ENCODE measurements at regions not wholly inside any gene's neighbourhood (a gene's known extent, or its start where the extent isn't known, plus 50 kb on each side); places are given as distances from the start of the nearest gene placed in this dataset.

GRCh38 chr2:31726457-31726856 lies 145.7 kb upstream of the SRD5A2 start:
- H3K4me1 Mint-ChIP-seq: no peaks in the 10 kb centered on the region
- peaks cover 20% of the 10 kb centered on the region; the same call in 2 of the 3 replicates for H3K9me3 Mint-ChIP-seq
- peaks cover 2% of the 10 kb centered on the region for H3K27me3 Mint-ChIP-seq (ENCODE audit: insufficient read depth, low read depth, poor library complexity)
- no peak overlapping the region for H3K27ac Mint-ChIP-seq
- TF ChIP-seq JUNB (IDR thresholded peaks at IDR 0.05; ENCODE audit: unreplicated experiment) (no peak), STAT1 (IDR thresholded peaks at IDR 0.05; ENCODE audit: unreplicated experiment) (no peak), NANOG (IDR thresholded peaks at IDR 0.05; ENCODE audit: borderline replicate concordance) (no peak), ETS1 (IDR thresholded peaks at IDR 0.05) (no peak), ZNF331 (CRISPR knock-in tag; IDR thresholded peaks at IDR 0.05; ENCODE audit: low read depth) (no peak), ZNF114 (CRISPR knock-in tag; IDR thresholded peaks at IDR 0.05) (no peak), CREB1 (CRISPR knock-in tag; IDR thresholded peaks at IDR 0.05; ENCODE audit: low read depth) (no peak)
- TF ChIP-seq, protein P1, sequence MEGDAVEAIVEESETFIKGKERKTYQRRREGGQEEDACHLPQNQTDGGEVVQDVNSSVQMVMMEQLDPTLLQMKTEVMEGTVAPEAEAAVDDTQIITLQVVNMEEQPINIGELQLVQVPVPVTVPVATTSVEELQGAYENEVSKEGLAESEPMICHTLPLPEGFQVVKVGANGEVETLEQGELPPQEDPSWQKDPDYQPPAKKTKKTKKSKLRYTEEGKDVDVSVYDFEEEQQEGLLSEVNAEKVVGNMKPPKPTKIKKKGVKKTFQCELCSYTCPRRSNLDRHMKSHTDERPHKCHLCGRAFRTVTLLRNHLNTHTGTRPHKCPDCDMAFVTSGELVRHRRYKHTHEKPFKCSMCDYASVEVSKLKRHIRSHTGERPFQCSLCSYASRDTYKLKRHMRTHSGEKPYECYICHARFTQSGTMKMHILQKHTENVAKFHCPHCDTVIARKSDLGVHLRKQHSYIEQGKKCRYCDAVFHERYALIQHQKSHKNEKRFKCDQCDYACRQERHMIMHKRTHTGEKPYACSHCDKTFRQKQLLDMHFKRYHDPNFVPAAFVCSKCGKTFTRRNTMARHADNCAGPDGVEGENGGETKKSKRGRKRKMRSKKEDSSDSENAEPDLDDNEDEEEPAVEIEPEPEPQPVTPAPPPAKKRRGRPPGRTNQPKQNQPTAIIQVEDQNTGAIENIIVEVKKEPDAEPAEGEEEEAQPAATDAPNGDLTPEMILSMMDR (conservative IDR thresholded peaks at IDR 0.05; ENCODE audit: low read depth in 2 of 2): no peak
- H2AFZ ChIP-seq: no peak overlapping the region
- no peak overlapping the region for H3K4me3 Mint-ChIP-seq
- H3K36me3 Mint-ChIP-seq (ENCODE audit: low read depth): no peaks in the 10 kb centered on the region; the same call in 2 of the 3 replicates
- H3K36me3 ChIP-seq (ENCODE audit: insufficient read depth): no peaks in the 10 kb centered on the region
- H3K9me2 ChIP-seq (ENCODE audit: insufficient read depth): no peaks in the 10 kb centered on the region
- DNase-seq (ENCODE audit: low spot score) (no peak), ATAC-seq (no peak)
- H3K27ac ChIP-seq (ENCODE audit: low read depth): no peak overlapping the region
- H4K20me1 ChIP-seq (replicated peaks; ENCODE audit: insufficient read depth): no peaks in the 10 kb centered on the region
- H3K4me1 ChIP-seq (ENCODE audit: insufficient read depth): no peaks in the 10 kb centered on the region
- H3F3A ChIP-seq (replicated peaks; ENCODE audit: low read depth): no peaks in the 10 kb centered on the region
- no peaks in the 10 kb centered on the region for H3K27me3 ChIP-seq (ENCODE audit: insufficient read depth)
- no peak overlapping the region for H3K4me3 ChIP-seq
- H3K79me2 ChIP-seq (replicated peaks; ENCODE audit: insufficient read depth): no peaks in the 10 kb centered on the region
- no peak overlapping the region for H3K4me2 ChIP-seq

DNA sequence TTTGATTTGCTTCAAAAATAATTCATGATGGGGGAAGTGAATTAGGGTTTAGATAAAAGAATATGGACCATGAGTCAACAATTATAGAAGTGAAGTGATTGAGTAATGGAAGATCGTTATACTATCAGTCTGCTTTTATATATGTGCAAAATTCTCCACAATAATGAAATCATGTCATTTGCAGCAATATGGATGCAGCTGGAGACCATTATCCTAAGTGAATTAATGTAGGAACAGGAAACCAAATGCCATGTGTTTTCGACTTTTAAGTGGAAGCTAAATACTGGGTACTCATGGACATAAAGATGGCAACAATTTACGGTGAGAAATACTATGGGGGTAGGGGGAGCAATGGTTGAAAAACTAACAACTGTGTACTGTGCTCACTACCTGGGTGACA lies 144.7 kb upstream of the SRD5A2 start:
- ATAC-seq: no peak
- no peak for DNase-seq (ENCODE audit: low spot score)
- no peak overlapping the region for H3K27ac Mint-ChIP-seq
- Histone ChIP-seq H3K4me1 (ENCODE audit: insufficient read depth) (no peaks in the 10 kb centered on the region), H3K9me2 (ENCODE audit: insufficient read depth) (no peaks in the 10 kb centered on the region), H2AFZ (no peak overlapping the region), H3K36me3 (ENCODE audit: insufficient read depth) (no peaks in the 10 kb centered on the region), H4K20me1 (replicated peaks; ENCODE audit: insufficient read depth) (no peaks in the 10 kb centered on the region), H3K79me2 (replicated peaks; ENCODE audit: insufficient read depth) (no peaks in the 10 kb centered on the region), H3K4me2 (no peak overlapping the region), H3K27me3 (ENCODE audit: insufficient read depth) (no peaks in the 10 kb centered on the region), H3F3A (replicated peaks; ENCODE audit: low read depth) (no peaks in the 10 kb centered on the region), H3K4me3 (no peak overlapping the region), H3K27ac (ENCODE audit: low read depth) (no peak overlapping the region)
- no peak overlapping the region for H3K4me3 Mint-ChIP-seq
- H3K9me3 Mint-ChIP-seq: peaks cover 20% of the 10 kb centered on the region; the same call in 2 of the 3 replicates
- no peaks in the 10 kb centered on the region for H3K27me3 Mint-ChIP-seq (ENCODE audit: insufficient read depth, low read depth, poor library complexity)
- H3K4me1 Mint-ChIP-seq: no peaks in the 10 kb centered on the region
- H3K36me3 Mint-ChIP-seq (ENCODE audit: low read depth): no peaks in the 10 kb centered on the region; the same call in 2 of the 3 replicates
- no peak for TF ChIP-seq EZH2phosphoT487 (IDR thresholded peaks at IDR 0.05; ENCODE audit: unreplicated experiment)
- TF ChIP-seq ZNF331 (CRISPR knock-in tag; IDR thresholded peaks at IDR 0.05; ENCODE audit: low read depth): no peak
- no peak for TF ChIP-seq CREB1 (CRISPR knock-in tag; IDR thresholded peaks at IDR 0.05; ENCODE audit: low read depth)
- TF ChIP-seq, protein P1 (conservative IDR thresholded peaks at IDR 0.05; ENCODE audit: low read depth in 2 of 2): no peak
- no peak for TF ChIP-seq ZNF114 (CRISPR knock-in tag; IDR thresholded peaks at IDR 0.05)
- TF ChIP-seq ETS1 (IDR thresholded peaks at IDR 0.05): no peak
- no peak for TF ChIP-seq EZH2 (IDR thresholded peaks at IDR 0.05; ENCODE audit: low read depth, unreplicated experiment)
- TF ChIP-seq, protein P2, sequence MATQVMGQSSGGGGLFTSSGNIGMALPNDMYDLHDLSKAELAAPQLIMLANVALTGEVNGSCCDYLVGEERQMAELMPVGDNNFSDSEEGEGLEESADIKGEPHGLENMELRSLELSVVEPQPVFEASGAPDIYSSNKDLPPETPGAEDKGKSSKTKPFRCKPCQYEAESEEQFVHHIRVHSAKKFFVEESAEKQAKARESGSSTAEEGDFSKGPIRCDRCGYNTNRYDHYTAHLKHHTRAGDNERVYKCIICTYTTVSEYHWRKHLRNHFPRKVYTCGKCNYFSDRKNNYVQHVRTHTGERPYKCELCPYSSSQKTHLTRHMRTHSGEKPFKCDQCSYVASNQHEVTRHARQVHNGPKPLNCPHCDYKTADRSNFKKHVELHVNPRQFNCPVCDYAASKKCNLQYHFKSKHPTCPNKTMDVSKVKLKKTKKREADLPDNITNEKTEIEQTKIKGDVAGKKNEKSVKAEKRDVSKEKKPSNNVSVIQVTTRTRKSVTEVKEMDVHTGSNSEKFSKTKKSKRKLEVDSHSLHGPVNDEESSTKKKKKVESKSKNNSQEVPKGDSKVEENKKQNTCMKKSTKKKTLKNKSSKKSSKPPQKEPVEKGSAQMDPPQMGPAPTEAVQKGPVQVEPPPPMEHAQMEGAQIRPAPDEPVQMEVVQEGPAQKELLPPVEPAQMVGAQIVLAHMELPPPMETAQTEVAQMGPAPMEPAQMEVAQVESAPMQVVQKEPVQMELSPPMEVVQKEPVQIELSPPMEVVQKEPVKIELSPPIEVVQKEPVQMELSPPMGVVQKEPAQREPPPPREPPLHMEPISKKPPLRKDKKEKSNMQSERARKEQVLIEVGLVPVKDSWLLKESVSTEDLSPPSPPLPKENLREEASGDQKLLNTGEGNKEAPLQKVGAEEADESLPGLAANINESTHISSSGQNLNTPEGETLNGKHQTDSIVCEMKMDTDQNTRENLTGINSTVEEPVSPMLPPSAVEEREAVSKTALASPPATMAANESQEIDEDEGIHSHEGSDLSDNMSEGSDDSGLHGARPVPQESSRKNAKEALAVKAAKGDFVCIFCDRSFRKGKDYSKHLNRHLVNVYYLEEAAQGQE (IDR thresholded peaks at IDR 0.05; ENCODE audit: unreplicated experiment): no peak
